ENCODE measurements at regions not wholly inside any gene's neighbourhood (a gene's known extent, or its start where the extent isn't known, plus 50 kb on each side); places are given as distances from the start of the nearest gene placed in this dataset.
"Not testable (repeated sequence)": the region's sequence is repeated elsewhere in the genome, so short reads cannot be mapped to it uniquely, and the experiment has no call there.

DNA sequence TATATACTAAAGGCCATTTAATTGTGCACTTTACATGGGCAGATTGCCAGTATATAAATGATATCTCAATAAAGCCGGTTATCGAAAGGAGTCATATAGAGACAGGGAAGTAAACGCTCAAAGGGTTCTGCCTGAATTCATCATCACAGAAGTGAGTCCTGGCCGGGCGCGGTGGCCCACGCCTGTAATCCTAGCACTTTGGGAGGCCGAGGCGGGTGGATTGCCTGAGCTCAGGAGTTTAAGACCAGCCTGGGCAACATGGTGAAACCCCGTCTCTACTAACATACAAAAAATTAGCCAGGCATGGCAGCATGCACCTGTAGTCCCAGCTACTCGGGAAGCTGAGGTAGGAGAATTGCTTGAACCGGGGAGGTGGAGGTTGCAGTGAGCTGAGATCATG lies 177.9 kb downstream of the TJP1 start:
- H3K4ac ChIP-seq (ENCODE audit: low read depth, low read length); H2BK5ac ChIP-seq (ENCODE audit: low read depth, low read length, poor library complexity, severe bottlenecking); dilution Hi-C loops (cut with HindIII; ENCODE audit: low sequenced_read_pairs, unreplicated experiment); H3K36me3 ChIP-seq (ENCODE audit: control insufficient read depth, insufficient read depth, low read length); H3K9me1 ChIP-seq (ENCODE audit: insufficient read depth, low read length); H3K9ac ChIP-seq (ENCODE audit: low read depth, low read length); H2BK15ac ChIP-seq (ENCODE audit: low read depth, low read length); H3K9me3 ChIP-seq (ENCODE audit: control insufficient read depth, insufficient read depth, low read length); H4K91ac ChIP-seq (ENCODE audit: insufficient read depth, low read depth, low read length); DNase-seq; H2BK20ac ChIP-seq (ENCODE audit: low read depth, low read length); H3K14ac ChIP-seq (replicated peaks; ENCODE audit: low read depth, low read length); BruUV-seq (replicated peaks); in situ Hi-C loops (cut with MboI; ENCODE audit: low sequenced_read_pairs); H3K79me1 ChIP-seq (ENCODE audit: low read depth in 1 of 2, low read length in 2 of 2); H3K4me1 ChIP-seq (ENCODE audit: control insufficient read depth, insufficient read depth, low read length); H2AK5ac ChIP-seq (ENCODE audit: low read depth, low read length); H3K4me3 ChIP-seq (ENCODE audit: insufficient read depth, low read depth, low read length); H3K56ac ChIP-seq (ENCODE audit: extremely low read depth, insufficient read depth, low read length); H3K27me3 ChIP-seq (ENCODE audit: control insufficient read depth, insufficient read depth, low read length); ATAC-seq (ENCODE audit: low read depth); H3K4me2 ChIP-seq (ENCODE audit: low read depth, low read length); H3K23ac ChIP-seq (ENCODE audit: low read depth, low read length); H2AFZ ChIP-seq (replicated peaks; ENCODE audit: low read length, poor library complexity); H4K5ac ChIP-seq (ENCODE audit: low read depth, low read length); POLR2A ChIA-PET (ENCODE audit: unreplicated experiment); H2BK120ac ChIP-seq (ENCODE audit: low read depth, low read length); H3K18ac ChIP-seq (ENCODE audit: low read depth, low read length); H4K8ac ChIP-seq (ENCODE audit: low read depth in 2 of 2, low read length in 2 of 2); H2AK9ac ChIP-seq (replicated peaks; ENCODE audit: low read depth, low read length, poor library complexity); H3K27ac ChIP-seq (ENCODE audit: insufficient read depth, low read length); CTCF ChIA-PET; H4K20me1 ChIP-seq (ENCODE audit: insufficient read depth, low read length): not testable (repeated sequence)
- 100% methylated on average over 1 of the region's 12 CpGs; no CpG with 5 or more reads in 1 of the 2 experiments for WGBS, 2 experiments (ENCODE audit: extremely low coverage in 2 of 2, insufficient read length in 1 of 2)
- intact Hi-C loops (cut with micrococcal nuclease): loop anchor here (10.0 kb wide), 1 partner anchor 60 kb away; no protein-coding TSS in a partner anchor
